GM21526 (cell line): ENCODE measurements at regions not wholly inside any gene's neighbourhood (a gene's known extent, or its start where the extent isn't known, plus 50 kb on each side); places are given as distances from the start of the nearest gene placed in this dataset.

Experiments used
- ATAC-seq: cut with Tn5 transposase; IDR thresholded peaks from one replicate; pipeline ENCODE4 v1.9.1; 2021; ENCODE audit warnings: moderate library complexity; ENCODE audit not compliant: unreplicated experiment, low FRiP score

DNA sequence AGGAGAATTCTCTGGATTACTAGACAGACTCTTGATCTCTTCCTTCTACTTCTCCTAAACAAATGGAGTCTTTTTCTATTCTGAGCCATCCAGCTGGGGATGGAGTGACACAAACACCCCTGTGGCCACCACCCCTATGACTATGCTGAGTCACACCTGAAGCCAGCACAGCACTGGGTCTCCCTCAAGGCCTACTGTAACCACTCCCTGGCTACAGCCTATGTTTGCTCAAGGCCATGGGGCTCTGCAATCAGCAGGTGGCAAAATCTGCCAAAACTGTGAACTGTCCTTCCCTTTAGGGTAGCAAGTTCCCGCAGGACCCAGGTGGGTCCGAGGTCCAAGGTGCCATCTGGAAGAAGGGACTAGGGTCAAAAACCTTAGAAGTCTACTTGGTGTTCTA, 132.3 kb downstream of the TINAG start:
- ATAC-seq = no peak

DNA sequence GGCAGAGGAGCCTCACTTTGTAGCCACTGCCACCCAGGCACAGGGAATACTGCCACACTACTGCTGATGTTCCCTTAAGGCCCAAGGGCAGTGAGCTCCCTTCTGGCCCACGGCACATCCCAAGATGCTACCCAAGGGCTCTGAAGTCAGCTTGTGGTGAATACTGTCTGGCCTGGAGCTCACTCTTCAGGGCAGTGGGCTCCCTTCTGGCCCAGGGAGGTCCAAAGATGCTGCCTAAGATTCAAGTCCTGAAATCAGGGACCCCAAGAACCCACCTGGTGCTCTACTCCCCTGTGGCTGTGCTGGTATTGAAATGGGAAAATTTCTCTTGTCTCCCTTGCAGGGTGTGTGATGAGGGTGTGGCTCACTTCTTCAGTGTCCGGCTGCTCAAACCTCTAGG, 132.8 kb downstream of the TINAG start:
- ATAC-seq = no peak

DNA sequence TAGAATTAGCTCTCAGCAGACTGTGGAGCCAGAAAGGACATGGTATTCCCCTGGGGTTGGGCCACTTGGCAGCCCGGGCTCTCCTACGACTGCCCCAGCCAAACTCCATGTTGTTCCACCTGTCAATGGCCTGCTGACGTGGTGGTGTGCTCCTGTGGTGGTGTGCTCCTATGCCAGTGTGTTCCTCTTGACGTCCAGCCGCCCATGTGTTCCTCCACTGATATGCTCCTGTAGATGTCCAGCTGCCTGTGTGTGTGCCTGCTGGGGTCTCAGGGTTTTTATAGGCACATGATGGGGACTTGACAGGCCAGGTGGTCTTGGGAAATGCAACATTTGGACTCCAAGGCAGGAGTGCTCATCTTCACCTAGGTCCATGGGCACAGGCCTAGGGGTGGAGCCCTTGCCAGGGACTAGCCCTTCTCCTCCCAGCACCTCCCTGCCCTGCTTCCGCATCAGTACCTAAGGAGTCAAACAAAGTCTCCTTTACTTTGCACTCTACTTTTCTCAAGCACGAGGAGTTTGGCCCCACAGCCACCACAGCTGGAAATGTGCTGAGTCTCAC, 133.5 kb downstream of the TINAG start:
- no peak for ATAC-seq

DNA sequence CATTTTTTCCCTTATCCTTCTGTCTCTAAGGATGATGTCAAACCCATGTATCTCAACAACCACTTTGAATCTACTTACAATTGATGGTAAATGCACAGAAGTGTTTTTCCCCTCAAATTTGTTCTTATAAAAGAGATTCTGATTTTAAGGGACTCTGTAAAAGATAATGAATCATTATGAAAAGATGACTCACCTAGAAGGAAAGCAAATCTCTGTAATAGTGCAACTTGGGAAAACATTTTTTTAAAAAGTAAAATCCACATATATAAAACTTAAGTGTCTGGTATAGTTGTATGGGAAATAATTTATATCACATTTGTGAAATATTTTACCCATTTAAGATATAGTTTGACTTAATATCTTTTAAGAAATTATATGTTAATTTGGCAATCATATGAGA, 137.0 kb downstream of the TINAG start:
- ATAC-seq = no peak

DNA sequence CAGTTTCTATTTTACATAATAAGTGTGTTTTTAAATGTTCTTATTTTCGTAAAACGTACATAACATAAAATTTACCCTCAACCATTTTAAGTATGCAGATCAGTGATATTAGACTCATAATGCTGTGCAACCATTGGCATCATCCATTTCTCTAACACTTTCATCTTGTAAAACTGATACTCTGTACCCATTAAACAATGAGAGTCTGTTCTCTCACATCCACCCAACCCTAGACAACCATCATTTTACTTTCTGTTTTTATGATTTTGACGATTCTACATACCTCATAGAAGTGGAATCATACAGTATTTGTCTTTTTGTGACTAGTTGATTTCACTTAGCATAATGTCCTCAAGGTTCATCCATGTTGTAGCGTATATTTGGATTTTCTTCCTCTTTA, 140.4 kb downstream of the TINAG start:
- no peak for ATAC-seq

DNA sequence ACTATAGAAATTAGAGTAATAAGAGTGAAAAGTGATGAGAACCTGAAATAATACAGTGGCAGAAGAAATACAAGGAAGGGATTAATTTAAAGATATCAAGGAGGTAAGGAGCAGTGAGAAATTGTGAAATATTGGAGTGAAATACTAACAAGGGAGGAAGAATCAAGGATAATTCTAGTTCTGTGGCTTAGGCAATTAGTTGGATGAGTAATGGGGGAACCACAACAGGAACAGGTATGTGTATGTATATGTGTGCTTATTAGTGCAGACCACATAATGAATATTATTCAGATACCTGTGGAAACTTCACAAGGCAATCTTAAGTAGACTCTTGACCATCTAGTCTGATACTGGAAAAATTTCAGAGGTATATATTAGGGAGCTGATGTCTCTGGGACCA, 143.3 kb downstream of the TINAG start:
- ATAC-seq = no peak

DNA sequence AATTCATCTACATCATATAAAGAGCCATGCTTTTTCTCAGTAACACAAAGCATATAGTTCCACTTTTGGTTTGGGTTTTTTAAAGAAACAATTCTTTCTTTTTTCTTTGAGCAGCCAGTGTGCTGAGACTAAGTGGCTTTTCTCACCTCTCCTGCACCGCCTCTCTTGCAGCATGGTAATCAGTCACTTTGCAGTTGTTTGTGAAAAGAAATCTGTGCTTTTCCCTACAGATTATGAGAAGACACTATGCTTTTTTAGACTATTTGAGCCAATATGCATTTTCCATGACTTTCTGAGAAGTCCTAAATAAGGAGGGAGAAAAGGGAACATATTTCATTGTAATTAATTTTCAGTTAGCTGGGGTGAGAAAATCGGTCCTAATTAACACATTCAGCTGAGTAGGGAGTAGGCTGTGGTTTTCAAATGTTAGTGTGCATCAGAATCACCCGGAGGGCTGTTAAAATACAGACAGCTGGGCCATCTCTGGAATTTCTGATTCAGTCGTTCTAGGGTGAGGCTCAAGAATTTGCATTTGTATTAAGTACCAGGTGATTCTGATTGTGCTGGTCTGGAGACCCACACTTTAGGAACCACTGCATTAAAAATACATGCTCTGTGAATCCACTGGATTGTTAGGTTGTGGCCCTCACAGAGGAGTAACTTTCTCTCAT, 155.2 kb downstream of the TINAG start:
- ATAC-seq = no peak

GRCh38 chr6:54465649-54466300, 157.5 kb downstream of the TINAG start:
- no peak for ATAC-seq

GRCh38 chr6:54467384-54467783, 159.1 kb downstream of the TINAG start:
- ATAC-seq = no peak

DNA sequence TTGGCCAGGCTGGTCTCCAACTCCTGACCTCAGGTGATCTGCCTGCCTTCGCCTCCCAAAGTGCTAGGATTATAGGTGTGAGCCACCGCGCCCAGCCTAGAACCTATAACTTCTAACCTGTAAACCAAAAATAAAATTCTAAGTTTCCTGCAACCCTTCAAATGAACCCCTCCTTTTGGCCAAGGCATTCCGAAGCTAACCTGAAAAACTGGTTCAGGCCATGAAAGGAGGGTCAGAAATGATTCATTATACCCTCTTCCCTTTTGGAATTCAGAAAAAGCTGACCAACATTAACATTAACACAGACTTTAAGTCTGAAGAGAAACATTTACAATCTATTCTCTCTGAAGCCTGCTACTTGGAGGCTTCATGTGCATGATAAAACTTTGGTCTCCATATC, 165.1 kb downstream of the TINAG start:
- no peak for ATAC-seq

DNA sequence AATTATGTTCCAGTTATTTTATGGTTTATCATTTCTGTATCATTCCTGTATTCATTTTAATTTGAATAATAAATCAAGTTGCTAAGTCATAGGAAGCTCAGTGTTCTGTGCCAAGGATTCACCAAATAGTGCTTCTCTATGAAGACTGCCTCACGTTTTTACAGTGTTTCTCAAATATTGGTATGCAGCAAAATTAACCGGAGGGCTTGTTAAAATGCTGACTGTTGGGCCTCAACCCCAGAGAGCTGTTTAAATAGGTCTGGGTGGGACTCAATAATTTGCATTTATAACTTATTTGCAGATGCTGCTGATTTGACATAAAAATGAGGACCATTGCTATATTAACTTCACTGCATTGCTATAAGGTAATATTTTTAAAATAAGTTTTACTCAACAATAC, 166.7 kb downstream of the TINAG start:
- no peak for ATAC-seq

GRCh38 chr6:54481091-54481490, 172.8 kb downstream of the TINAG start:
- ATAC-seq = no peak

DNA sequence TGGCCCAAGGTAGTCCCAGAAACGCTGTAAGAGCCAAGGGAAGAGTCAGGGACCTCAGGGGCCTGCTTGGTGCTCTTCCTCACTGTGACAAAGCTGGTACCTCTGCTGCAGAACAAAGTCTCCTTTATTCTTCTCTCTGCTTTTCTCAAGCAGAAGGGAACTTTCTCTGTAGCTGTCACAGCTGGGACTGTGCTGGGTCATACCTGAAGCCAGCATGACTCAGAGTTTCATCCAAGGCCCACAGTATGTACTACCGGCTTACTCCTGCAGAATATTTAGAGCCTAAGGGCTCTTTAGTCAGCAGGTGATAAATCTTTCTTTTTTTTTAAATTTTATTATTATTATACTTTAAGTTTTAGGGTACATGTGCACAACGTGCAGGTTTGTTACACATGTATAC, 183.2 kb downstream of the TINAG start:
- ATAC-seq = no peak

DNA sequence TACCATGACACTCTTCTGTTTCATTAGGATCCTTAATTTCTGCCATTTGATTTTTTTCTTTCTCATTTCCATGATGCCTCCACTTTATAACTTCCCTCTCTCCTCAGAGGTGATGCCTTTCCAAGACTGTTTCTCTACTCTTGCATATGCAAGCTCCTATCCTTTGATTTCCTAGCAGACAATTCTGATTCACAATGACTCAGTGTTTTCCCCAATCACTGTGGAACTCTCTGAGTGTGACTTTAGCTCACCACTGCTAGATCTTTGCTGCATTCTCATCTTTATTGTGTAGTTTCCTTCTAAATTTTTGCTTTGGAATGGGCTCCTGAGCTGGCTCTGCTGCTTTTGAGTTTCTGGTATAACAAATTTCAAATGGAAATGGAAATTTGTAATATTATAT, 184.9 kb downstream of the TINAG start:
- ATAC-seq = no peak

- ATAC-seq = no peak
Measured at GRCh38 chr6:54503144-54503543, 194.9 kb downstream of the TINAG start.

- no peak for ATAC-seq
Measured at GRCh38 chr6:54515013-54515412, 206.8 kb downstream of the TINAG start.

- ATAC-seq = no peak
Measured at GRCh38 chr6:54515713-54516112, 207.5 kb downstream of the TINAG start.

DNA sequence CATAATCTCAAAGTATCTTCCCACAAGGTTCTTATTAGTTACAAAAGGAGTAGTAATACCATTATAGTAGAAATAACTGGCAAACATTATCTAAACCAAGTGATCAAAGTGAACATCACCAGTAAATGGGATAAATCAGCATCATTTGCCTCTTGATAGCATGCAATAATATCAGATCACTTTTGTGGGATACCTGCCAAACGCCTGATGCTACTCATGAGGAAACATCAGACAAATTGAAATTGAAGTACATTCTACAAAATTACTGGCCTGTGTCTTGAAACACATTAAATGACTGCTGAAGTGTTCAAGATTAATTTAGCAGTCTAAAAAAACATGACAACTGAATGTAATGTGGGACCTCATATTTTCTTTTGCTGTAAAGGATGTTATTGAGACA, 208.1 kb downstream of the TINAG start:
- no peak for ATAC-seq

- ATAC-seq = no peak
Measured at GRCh38 chr6:54519161-54519560, 210.9 kb downstream of the TINAG start.

DNA sequence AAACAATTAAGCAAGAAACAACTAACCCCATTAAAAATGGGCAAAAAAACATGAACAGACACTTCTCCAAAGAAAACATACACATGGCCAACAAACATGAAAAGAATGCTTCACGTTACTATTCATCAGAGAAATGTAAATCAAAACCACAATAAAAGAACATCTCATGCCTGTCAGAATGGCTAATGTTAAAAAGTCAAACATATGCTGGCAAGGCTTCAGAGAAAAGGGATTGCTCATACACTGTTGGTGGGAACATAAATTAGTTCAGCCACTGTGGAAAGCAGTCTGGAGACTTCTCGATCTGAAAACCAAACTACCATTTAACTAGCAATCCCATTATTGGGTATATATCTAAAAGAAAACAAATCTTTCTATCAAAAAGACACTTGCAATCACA, 217.5 kb downstream of the TINAG start:
- no peak for ATAC-seq

DNA sequence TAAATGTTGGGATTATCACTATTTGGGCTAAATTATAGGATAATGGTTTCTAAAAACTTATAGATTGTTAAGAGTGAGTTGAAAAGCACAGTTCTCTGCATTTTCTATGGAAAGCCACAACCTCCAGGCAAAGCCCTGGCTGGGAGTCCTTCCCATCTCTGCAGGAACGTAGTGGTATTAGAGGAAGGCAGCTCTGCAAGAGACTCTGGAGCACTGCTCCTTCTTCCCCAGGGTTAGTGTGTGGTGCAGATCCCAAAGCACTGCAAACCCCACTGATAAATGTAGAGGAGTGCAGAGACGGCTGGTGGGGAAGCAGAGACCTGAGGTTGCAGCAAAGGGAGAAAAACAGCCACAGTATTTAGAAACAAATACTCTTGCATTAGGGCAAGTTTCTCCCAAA, 225.3 kb downstream of the TINAG start:
- no peak for ATAC-seq

DNA sequence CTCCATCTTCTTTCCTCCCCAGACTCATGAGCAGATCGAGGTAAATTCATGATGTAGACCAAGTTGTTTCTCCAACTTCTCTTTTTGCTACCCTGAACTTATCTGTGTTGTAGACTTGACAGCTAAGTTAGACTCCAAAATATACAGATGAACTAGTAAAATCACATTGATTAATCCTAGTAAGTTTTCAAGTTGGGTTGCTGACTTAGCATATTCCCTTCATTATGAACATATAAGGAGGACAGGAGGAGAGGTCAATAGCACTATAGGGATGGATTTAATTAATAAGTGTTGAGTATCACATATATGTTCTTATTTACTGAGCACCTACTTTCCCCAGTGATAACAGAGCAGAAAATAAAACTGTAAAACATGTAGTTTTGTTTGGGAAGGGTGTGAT, 227.3 kb downstream of the TINAG start:
- ATAC-seq = no peak
